Epithelial cell of proximal tubule (primary cell): ENCODE measurements at regions not wholly inside any gene's neighbourhood (a gene's known extent, or its start where the extent isn't known, plus 50 kb on each side); places are given as distances from the start of the nearest gene placed in this dataset.

ENCODE experiments used
- DNase-seq: peaks from one replicate; pipeline ENCODE4 v3.0.0-alpha.2; 2011; ENCODE audit warnings: low read depth
- H3K4me3 ChIP-seq: 2 replicates; pipeline ENCODE4 v1.5.1; 2011; ENCODE audit warnings: low read depth, mild to moderate bottlenecking, low read length
- CTCF ChIP-seq: conservative IDR thresholded peaks from 2 replicates; pipeline ENCODE4 v1.5.1; 2012; ENCODE audit warnings: low read depth, mild to moderate bottlenecking, low read length

GRCh38 chr11:104725796-104726408 lies 172.4 kb downstream of the CASP12 start:
- DNase-seq = no peak
- H3K4me3 ChIP-seq = no peak overlapping the region
- TF ChIP-seq CTCF = no peak

GRCh38 chr11:104713401-104713800 lies 184.9 kb downstream of the CASP12 start:
- no peak for DNase-seq
- H3K4me3 ChIP-seq = no peak overlapping the region
- no peak for TF ChIP-seq CTCF

GRCh38 chr11:104705490-104706190 lies 192.6 kb downstream of the CASP12 start:
- DNase-seq = no peak
- no peak for TF ChIP-seq CTCF
- no peak overlapping the region for H3K4me3 ChIP-seq

- no peak for DNase-seq
- TF ChIP-seq CTCF = no peak
- H3K4me3 ChIP-seq = no peak overlapping the region
These were observed 193.4 kb downstream of the CASP12 start for GRCh38 chr11:104704888-104705287.

GRCh38 chr11:104704146-104704830 lies 194.0 kb downstream of the CASP12 start:
- no peak overlapping the region for H3K4me3 ChIP-seq
- no peak for TF ChIP-seq CTCF
- no peak for DNase-seq

GRCh38 chr11:104700609-104701008 lies 197.7 kb downstream of the CASP12 start:
- H3K4me3 ChIP-seq = no peak overlapping the region
- peak; percentile 43 for DNase-seq
- no peak for TF ChIP-seq CTCF
